NB4 (cell line): ENCODE measurements at regions not wholly inside any gene's neighbourhood (a gene's known extent, or its start where the extent isn't known, plus 50 kb on each side); places are given as distances from the start of the nearest gene placed in this dataset.

Experiments used
- MYC ChIP-seq: IDR thresholded peaks from 2 replicates; pipeline ENCODE4 v1.6.1; 2011; ENCODE audit warnings: low read depth, low read length
- POLR2A ChIP-seq: IDR thresholded peaks from 2 replicates; pipeline ENCODE4 v1.6.1; 2011; ENCODE audit warnings: mild to moderate bottlenecking; ENCODE audit not compliant: insufficient read length; ENCODE audit errors: extremely low read depth
- TF ChIP-seq, protein P1 (sequence below): IDR thresholded peaks from 2 replicates; pipeline ENCODE4 v1.6.1; 2011; ENCODE audit warnings: low read depth, low read length
- TF ChIP-seq, protein P2 (sequence below): IDR thresholded peaks from one replicate; pipeline ENCODE4 v1.5.1; 2012; ENCODE audit warnings: low read depth, low read length

DNA sequence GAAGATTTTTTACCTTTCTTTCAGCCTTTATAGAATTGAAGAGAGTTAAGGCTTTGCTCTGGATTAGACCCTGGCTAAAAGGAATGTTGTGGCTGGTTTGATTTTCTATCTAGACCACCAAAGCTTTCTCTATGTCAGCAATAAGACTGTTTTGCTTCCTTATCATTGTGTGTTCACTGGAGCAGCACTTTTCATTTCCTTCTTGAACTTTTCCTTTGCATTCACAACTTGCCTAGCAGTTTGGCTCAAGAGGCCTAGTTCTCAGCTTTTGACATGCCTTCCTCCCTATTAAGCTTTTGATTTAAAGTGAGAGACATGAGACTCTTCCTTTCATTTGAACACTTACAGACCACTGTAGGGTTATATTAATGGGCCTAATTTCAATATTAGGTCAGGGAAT lies 64.1 kb upstream of the USP15 start:
- TF ChIP-seq POLR2A (no peak), MYC (no peak)
- TF ChIP-seq, protein P1, sequence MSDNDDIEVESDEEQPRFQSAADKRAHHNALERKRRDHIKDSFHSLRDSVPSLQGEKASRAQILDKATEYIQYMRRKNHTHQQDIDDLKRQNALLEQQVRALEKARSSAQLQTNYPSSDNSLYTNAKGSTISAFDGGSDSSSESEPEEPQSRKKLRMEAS, result no peak
- TF ChIP-seq, protein P2, sequence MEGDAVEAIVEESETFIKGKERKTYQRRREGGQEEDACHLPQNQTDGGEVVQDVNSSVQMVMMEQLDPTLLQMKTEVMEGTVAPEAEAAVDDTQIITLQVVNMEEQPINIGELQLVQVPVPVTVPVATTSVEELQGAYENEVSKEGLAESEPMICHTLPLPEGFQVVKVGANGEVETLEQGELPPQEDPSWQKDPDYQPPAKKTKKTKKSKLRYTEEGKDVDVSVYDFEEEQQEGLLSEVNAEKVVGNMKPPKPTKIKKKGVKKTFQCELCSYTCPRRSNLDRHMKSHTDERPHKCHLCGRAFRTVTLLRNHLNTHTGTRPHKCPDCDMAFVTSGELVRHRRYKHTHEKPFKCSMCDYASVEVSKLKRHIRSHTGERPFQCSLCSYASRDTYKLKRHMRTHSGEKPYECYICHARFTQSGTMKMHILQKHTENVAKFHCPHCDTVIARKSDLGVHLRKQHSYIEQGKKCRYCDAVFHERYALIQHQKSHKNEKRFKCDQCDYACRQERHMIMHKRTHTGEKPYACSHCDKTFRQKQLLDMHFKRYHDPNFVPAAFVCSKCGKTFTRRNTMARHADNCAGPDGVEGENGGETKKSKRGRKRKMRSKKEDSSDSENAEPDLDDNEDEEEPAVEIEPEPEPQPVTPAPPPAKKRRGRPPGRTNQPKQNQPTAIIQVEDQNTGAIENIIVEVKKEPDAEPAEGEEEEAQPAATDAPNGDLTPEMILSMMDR, result no peak
